H9 (cell line): ENCODE measurements at regions not wholly inside any gene's neighbourhood (a gene's known extent, or its start where the extent isn't known, plus 50 kb on each side); places are given as distances from the start of the nearest gene placed in this dataset.

Experiments
- DNase-seq: peaks from one replicate; pipeline ENCODE4 v3.0.0-alpha.2; 2017
- H2AFZ ChIP-seq: one replicate; pipeline ENCODE4 v1.6.1; 2013; ENCODE audit warnings: mild to moderate bottlenecking, low read length, control low read depth, moderate library complexity
- H2AK5ac ChIP-seq: 2 replicates; pipeline ENCODE4 v1.6.1; 2013; ENCODE audit warnings: low read length, control low read depth, mixed read lengths; ENCODE audit not compliant: insufficient read length
- H2BK120ac ChIP-seq: one replicate; pipeline ENCODE4 v1.6.1; 2013; ENCODE audit warnings: low read depth, mild to moderate bottlenecking, low read length, control low read depth, inconsistent platforms; ENCODE audit not compliant: poor library complexity, severe bottlenecking
- H2BK12ac ChIP-seq: 2 replicates; pipeline ENCODE4 v1.6.1; 2013; ENCODE audit warnings: low read length, control low read depth, mixed read lengths, low read depth; ENCODE audit not compliant: insufficient read length
- H2BK15ac ChIP-seq: 2 replicates; pipeline ENCODE4 v1.6.1; 2013; ENCODE audit warnings: low read depth, low read length, control low read depth
- H2BK20ac ChIP-seq: one replicate; pipeline ENCODE4 v1.6.1; 2013; ENCODE audit warnings: low read depth, mild to moderate bottlenecking, low read length, control low read depth, inconsistent platforms; ENCODE audit not compliant: poor library complexity, severe bottlenecking
- H2BK5ac ChIP-seq: 2 replicates; pipeline ENCODE4 v1.6.1; 2013; ENCODE audit warnings: low read length, control low read depth, mixed read lengths; ENCODE audit not compliant: insufficient read length
- H3K14ac ChIP-seq: 2 replicates; pipeline ENCODE4 v1.6.1; 2013; ENCODE audit warnings: low read length, control low read depth; ENCODE audit not compliant: insufficient read depth
- H3K18ac ChIP-seq: 2 replicates; pipeline ENCODE4 v1.6.1; 2013; ENCODE audit warnings: low read depth, mild to moderate bottlenecking, mixed read lengths, low read length, control low read depth; ENCODE audit not compliant: insufficient read length
- H3K23ac ChIP-seq: 2 replicates; pipeline ENCODE4 v1.6.1; 2013; ENCODE audit warnings: low read length, control low read depth, mixed read lengths, low read depth; ENCODE audit not compliant: insufficient read length
- H3K23me2 ChIP-seq: 2 replicates; pipeline ENCODE4 v1.6.1; 2013; ENCODE audit warnings: low read depth, mild to moderate bottlenecking, mixed read lengths, low read length, control low read depth; ENCODE audit not compliant: insufficient read length, poor library complexity, severe bottlenecking
- H3K27ac ChIP-seq: 2 replicates; pipeline ENCODE4 v1.5.1; 2013; ENCODE audit warnings: low read length, control low read depth, mixed read lengths, low read depth; ENCODE audit not compliant: insufficient read length
- H3K27me3 ChIP-seq: 2 replicates; pipeline ENCODE4 v1.6.1; 2013; ENCODE audit warnings: low read length, control low read depth, inconsistent platforms; ENCODE audit not compliant: insufficient read depth
- H3K4ac ChIP-seq: 2 replicates; pipeline ENCODE4 v1.6.1; 2013; ENCODE audit warnings: low read depth, mild to moderate bottlenecking, control low read depth, inconsistent platforms, low read length, moderate library complexity
- H3K4me1 ChIP-seq: 2 replicates; pipeline ENCODE4 v1.6.1; 2013; ENCODE audit warnings: low read length, control low read depth, inconsistent platforms; ENCODE audit not compliant: insufficient read depth
- H3K4me2 ChIP-seq: 2 replicates; pipeline ENCODE4 v1.6.1; 2013; ENCODE audit warnings: low read length, control low read depth, mixed read lengths; ENCODE audit not compliant: insufficient read length, insufficient read depth
- H3K56ac ChIP-seq: 2 replicates; pipeline ENCODE4 v1.6.1; 2013; ENCODE audit warnings: low read depth, mild to moderate bottlenecking, mixed read lengths, low read length, control low read depth; ENCODE audit not compliant: insufficient read length
- H3K79me1 ChIP-seq: 2 replicates; pipeline ENCODE4 v1.6.1; 2013; ENCODE audit warnings: low read depth, mild to moderate bottlenecking, moderate library complexity, low read length, control low read depth, inconsistent platforms; ENCODE audit not compliant: insufficient read depth, poor library complexity, severe bottlenecking
- H3K79me2 ChIP-seq: 2 replicates; pipeline ENCODE4 v1.6.1; 2013; ENCODE audit warnings: low read length, control low read depth, inconsistent platforms; ENCODE audit not compliant: insufficient read depth
- H3K9ac ChIP-seq: 2 replicates; pipeline ENCODE4 v1.6.1; 2013; ENCODE audit warnings: low read length, control low read depth, mixed read lengths; ENCODE audit not compliant: insufficient read length; ENCODE audit errors: extremely low read depth
- H3K9me3 ChIP-seq: one replicate; pipeline ENCODE4 v1.6.1; 2013; ENCODE audit warnings: low read depth, low read length, inconsistent platforms; ENCODE audit not compliant: control insufficient read depth
- H3T11ph ChIP-seq: one replicate; pipeline ENCODE4 v1.6.1; 2013; ENCODE audit warnings: mild to moderate bottlenecking, low read length, control low read depth, inconsistent platforms
- H4K20me1 ChIP-seq: one replicate; pipeline ENCODE4 v1.6.1; 2013; ENCODE audit not compliant: control insufficient read depth, insufficient read length, insufficient read depth
- H4K5ac ChIP-seq: 2 replicates; pipeline ENCODE4 v1.6.1; 2013; ENCODE audit warnings: low read depth, mild to moderate bottlenecking, mixed read lengths, low read length, control low read depth; ENCODE audit not compliant: insufficient read length
- H4K8ac ChIP-seq: replicated peaks from 2 replicates; pipeline ENCODE4 v1.6.1; 2013; ENCODE audit warnings: low read length, control low read depth, mixed read lengths, low read depth; ENCODE audit not compliant: insufficient read length
- H4K91ac ChIP-seq: 2 replicates; pipeline ENCODE4 v1.6.1; 2013; ENCODE audit warnings: low read depth, mild to moderate bottlenecking, moderate library complexity, mixed read lengths, low read length, control low read depth; ENCODE audit not compliant: insufficient read length
- H3K27ac Mint-ChIP-seq, 3 experiments: 2 replicates in 2 of 3; 3 replicates in 1 of 3; pipeline ENCODE4 v1.8.0; 2020 to 2021; ENCODE audit warnings: mixed read lengths in 3 of 3, mild to moderate bottlenecking in 1 of 3, moderate library complexity in 1 of 3
- H3K27me3 Mint-ChIP-seq: 2 replicates; pipeline ENCODE4 v1.8.0; 2021; ENCODE audit warnings: low read depth, mild to moderate bottlenecking, moderate library complexity, mixed read lengths
- H3K36me3 Mint-ChIP-seq, 3 experiments: 2 replicates in 2 of 3; 3 replicates in 1 of 3; pipeline ENCODE4 v1.8.0; 2020 to 2021; ENCODE audit warnings: low read depth in 3 of 3, mixed read lengths in 3 of 3; ENCODE audit not compliant: insufficient read depth in 1 of 3
- H3K4me1 Mint-ChIP-seq, 2 experiments: 2 replicates each; pipeline ENCODE4 v1.8.0; 2020; ENCODE audit warnings: mixed read lengths in 2 of 2
- H3K4me3 Mint-ChIP-seq, 2 experiments: 2 replicates in 1 of 2; 3 replicates in 1 of 2; pipeline ENCODE4 v1.8.0; 2020 to 2021; ENCODE audit warnings: mild to moderate bottlenecking in 2 of 2, mixed read lengths in 2 of 2, moderate library complexity in 1 of 2
- H3K9me3 Mint-ChIP-seq, 2 experiments: 2 replicates in 1 of 2; 3 replicates in 1 of 2; pipeline ENCODE4 v1.8.0; 2020; ENCODE audit warnings: mild to moderate bottlenecking in 2 of 2, mixed read lengths in 2 of 2, moderate library complexity in 1 of 2
- CTCF ChIP-seq: fragments of 200-600 bp; sonication (generic); conservative IDR thresholded peaks from 3 replicates; pipeline ENCODE4 v1.8.0; 2021; ENCODE audit warnings: antibody characterized with exemption, mild to moderate bottlenecking
- WGBS: extraction: QIAGEN DNeasy Blood & Tissue Kit; methylation state at CpG from one replicate; pipeline ENCODE4 v1.1.7; 2013; ENCODE audit warnings: missing lambda C conversion rate, low lambda C conversion rate, mixed read lengths; ENCODE audit not compliant: insufficient read length; ENCODE audit errors: extremely low coverage; 5-methylcytosine and 5-hydroxymethylcytosine counted together

DNA sequence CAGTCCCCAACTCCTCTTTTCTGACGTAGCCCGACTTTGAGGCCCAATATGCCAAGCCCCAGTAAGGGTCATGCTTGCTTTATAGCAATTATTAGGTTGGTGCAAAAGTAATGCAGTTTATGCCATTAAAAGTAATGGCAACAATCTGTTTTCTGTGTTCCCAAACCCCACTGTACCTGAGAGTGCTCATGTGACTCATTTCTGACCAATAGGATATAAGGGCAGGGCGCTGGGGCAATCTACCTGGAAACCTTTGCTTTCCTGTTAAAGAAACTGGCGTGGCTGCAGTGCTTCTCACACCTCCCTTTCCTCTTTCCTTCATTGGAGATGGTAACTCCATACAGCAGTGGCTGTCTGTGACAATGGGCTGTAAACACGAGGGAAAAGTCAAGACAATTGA is 78.9 kb upstream of the MPPED2 start:
- Histone ChIP-seq H3K4me1 (no peaks in the 10 kb centered on the region), H2BK15ac (no peak overlapping the region), H2BK12ac (no peak overlapping the region), H4K5ac (no peak overlapping the region), H3K4ac (no peak overlapping the region), H3K79me1 (no peaks in the 10 kb centered on the region), H4K20me1 (no peaks in the 10 kb centered on the region), H3K27ac (no peak overlapping the region), H3K56ac (no peak overlapping the region), H2AFZ (no peak overlapping the region), H4K8ac (no peak overlapping the region), H3K18ac (no peak overlapping the region), H2BK20ac (no peak overlapping the region), H2BK5ac (no peak overlapping the region), H3K23ac (no peak overlapping the region), H3K27me3 (no peaks in the 10 kb centered on the region), H3K79me2 (no peaks in the 10 kb centered on the region), H2AK5ac (no peak overlapping the region), H3K9me3 (no peaks in the 10 kb centered on the region), H3K4me2 (no peak overlapping the region), H3T11ph (no peak overlapping the region), H3K9ac (no peak overlapping the region), H3K14ac (no peak overlapping the region), H2BK120ac (no peak overlapping the region), H4K91ac (no peak overlapping the region), H3K23me2 (no peaks in the 10 kb centered on the region)
- TF ChIP-seq CTCF, result no peak
- WGBS, result no CpG with 5 or more reads among the region's 5 CpGs
- no peak overlapping the region; a peak in 1 of 5 replicates for H3K4me3 Mint-ChIP-seq
- no peaks in the 10 kb centered on the region for H3K27me3 Mint-ChIP-seq
- no peaks in the 10 kb centered on the region for H3K4me1 Mint-ChIP-seq
- DNase-seq, result no peak
- peaks cover 0 to 8% (median 0%) of the 10 kb centered on the region in 3 experiments; a peak in 3 of 7 replicates for H3K36me3 Mint-ChIP-seq
- H3K9me3 Mint-ChIP-seq, result peaks cover 7 to 8% of the 10 kb centered on the region in 2 experiments
- no peak overlapping the region for H3K27ac Mint-ChIP-seq
